ENCODE measurements at regions not wholly inside any gene's neighbourhood (a gene's known extent, or its start where the extent isn't known, plus 50 kb on each side); places are given as distances from the start of the nearest gene placed in this dataset.

- Histone ChIP-seq H3K4me2 (ENCODE audit: insufficient read depth, low read length) (peak overlapping the region; percentile 71), H2AFZ (ENCODE audit: low read depth, low read length) (peak overlapping the region; percentile 72), H3K79me2 (ENCODE audit: insufficient read depth, low read length) (no peaks in the 10 kb centered on the region), H3K9ac (ENCODE audit: low read depth, low read length) (peak overlapping the region; percentile 41; the same call in 1 of the 2 replicates), H3K27ac (ENCODE audit: low read length) (peak overlapping the region; percentile 82), H3K27me3 (ENCODE audit: insufficient read depth, low read length, poor library complexity) (no peaks in the 10 kb centered on the region), H3K4me3 (ENCODE audit: low read depth in 1 of 2, low read length in 2 of 2) (peak overlapping the region in 1 of 2 experiments; percentile 53; a peak in 2 of 4 replicates), H3K9me3 (ENCODE audit: insufficient read depth, low read length, severe bottlenecking) (no peaks in the 10 kb centered on the region), H4K20me1 (ENCODE audit: insufficient read depth, low read length) (no peaks in the 10 kb centered on the region), H3K4me1 (ENCODE audit: insufficient read depth, low read length) (peaks cover 31% of the 10 kb centered on the region), H3K36me3 (ENCODE audit: insufficient read depth, low read length) (no peaks in the 10 kb centered on the region)
- no peak for DNase-seq
- ATAC-seq (ENCODE audit: insufficient read depth, low read depth): no peak
- TF ChIP-seq EZH2 (IDR thresholded peaks at IDR 0.05; ENCODE audit: borderline replicate concordance, low read depth, low read length, severe bottlenecking): no peak
- no peak for TF ChIP-seq CTCF (IDR thresholded peaks at IDR 0.05; ENCODE audit: borderline replicate concordance, extremely low read depth, low read length, poor library complexity, severe bottlenecking)
Observed at GRCh38 chr21:23968008-23968407, 1639.3 kb downstream of the MRPL39 start.

- no peaks in the 10 kb centered on the region for H3K79me2 ChIP-seq (ENCODE audit: insufficient read depth, low read length)
- no peak overlapping the region for H2AFZ ChIP-seq (ENCODE audit: low read depth, low read length)
- H4K20me1 ChIP-seq (ENCODE audit: insufficient read depth, low read length): no peaks in the 10 kb centered on the region
- ATAC-seq (ENCODE audit: insufficient read depth, low read depth): no peak
- H3K4me3 ChIP-seq (ENCODE audit: low read depth in 1 of 2, low read length in 2 of 2): no peak overlapping the region
- no peak overlapping the region for H3K27ac ChIP-seq (ENCODE audit: low read length)
- H3K36me3 ChIP-seq (ENCODE audit: insufficient read depth, low read length): no peaks in the 10 kb centered on the region
- H3K4me2 ChIP-seq (ENCODE audit: insufficient read depth, low read length): no peak overlapping the region
- H3K9me3 ChIP-seq (ENCODE audit: insufficient read depth, low read length, severe bottlenecking): no peaks in the 10 kb centered on the region
- H3K4me1 ChIP-seq (ENCODE audit: insufficient read depth, low read length): peaks cover 13% of the 10 kb centered on the region
- no peak for TF ChIP-seq CTCF (IDR thresholded peaks at IDR 0.05; ENCODE audit: borderline replicate concordance, extremely low read depth, low read length, poor library complexity, severe bottlenecking)
- TF ChIP-seq EZH2 (IDR thresholded peaks at IDR 0.05; ENCODE audit: borderline replicate concordance, low read depth, low read length, severe bottlenecking): no peak
- no peaks in the 10 kb centered on the region for H3K27me3 ChIP-seq (ENCODE audit: insufficient read depth, low read length, poor library complexity)
- H3K9ac ChIP-seq (ENCODE audit: low read depth, low read length): no peak overlapping the region
- no peak for DNase-seq
Observed at GRCh38 chr21:23963454-23963853, 1643.8 kb downstream of the MRPL39 start.

GRCh38 chr21:23960769-23961168, 1646.5 kb downstream of the MRPL39 start:
- Histone ChIP-seq H3K4me2 (ENCODE audit: insufficient read depth, low read length) (no peak overlapping the region), H3K27ac (ENCODE audit: low read length) (no peak overlapping the region), H4K20me1 (ENCODE audit: insufficient read depth, low read length) (no peaks in the 10 kb centered on the region), H3K4me1 (ENCODE audit: insufficient read depth, low read length) (peaks cover under 1% of the 10 kb centered on the region; the same call in 1 of the 2 replicates), H3K36me3 (ENCODE audit: insufficient read depth, low read length) (no peaks in the 10 kb centered on the region), H3K9me3 (ENCODE audit: insufficient read depth, low read length, severe bottlenecking) (no peaks in the 10 kb centered on the region), H3K27me3 (ENCODE audit: insufficient read depth, low read length, poor library complexity) (no peaks in the 10 kb centered on the region), H3K9ac (ENCODE audit: low read depth, low read length) (no peak overlapping the region), H3K4me3 (ENCODE audit: low read depth in 1 of 2, low read length in 2 of 2) (no peak overlapping the region), H3K79me2 (ENCODE audit: insufficient read depth, low read length) (no peaks in the 10 kb centered on the region), H2AFZ (ENCODE audit: low read depth, low read length) (no peak overlapping the region)
- DNase-seq (no peak), ATAC-seq (ENCODE audit: insufficient read depth, low read depth) (no peak)
- TF ChIP-seq CTCF (IDR thresholded peaks at IDR 0.05; ENCODE audit: borderline replicate concordance, extremely low read depth, low read length, poor library complexity, severe bottlenecking) (no peak), EZH2 (IDR thresholded peaks at IDR 0.05; ENCODE audit: borderline replicate concordance, low read depth, low read length, severe bottlenecking) (no peak)

All from DND-41 (cell line).